ENCODE measurements at regions not wholly inside any gene's neighbourhood (a gene's known extent, or its start where the extent isn't known, plus 50 kb on each side); places are given as distances from the start of the nearest gene placed in this dataset.

GRCh38 chr3:70546679-70547078, 234.2 kb upstream of the MDFIC2 start:
- no peak for TF ChIP-seq CTCF (IDR thresholded peaks at IDR 0.05)
- TF ChIP-seq POLR2A (IDR thresholded peaks at IDR 0.05) = no peak

All from Peyer's patch (tissue), 4 donors.